HuH-7.5 (cell line): ENCODE measurements at regions not wholly inside any gene's neighbourhood (a gene's known extent, or its start where the extent isn't known, plus 50 kb on each side); places are given as distances from the start of the nearest gene placed in this dataset.
"Not testable (repeated sequence)": the region's sequence is repeated elsewhere in the genome, so short reads cannot be mapped to it uniquely, and the experiment has no call there.

Source experiments
- DNase-seq: peaks from one replicate; pipeline ENCODE4 v3.0.0; 2011; ENCODE audit warnings: low spot score

DNA sequence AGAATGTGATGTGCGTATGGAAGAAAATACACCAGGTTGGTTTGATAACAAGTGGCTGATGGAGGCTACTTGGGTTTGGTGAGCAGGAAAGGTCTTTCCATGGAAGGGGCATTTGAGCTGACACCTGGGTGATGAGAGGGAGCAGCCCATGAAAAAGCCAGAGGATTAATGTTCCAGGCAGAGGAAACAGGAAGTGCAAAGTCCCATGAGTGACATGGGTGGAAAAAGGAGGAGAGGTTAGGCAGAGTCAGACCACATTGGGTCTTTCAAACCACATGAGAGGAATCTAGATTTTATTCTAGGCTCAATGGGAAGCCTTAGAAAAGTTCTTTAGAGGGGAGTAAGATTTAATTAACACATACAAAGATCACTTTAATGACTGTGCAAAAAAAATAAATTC is 195.7 kb downstream of the LRATD1 start:
- no peak for DNase-seq

DNA sequence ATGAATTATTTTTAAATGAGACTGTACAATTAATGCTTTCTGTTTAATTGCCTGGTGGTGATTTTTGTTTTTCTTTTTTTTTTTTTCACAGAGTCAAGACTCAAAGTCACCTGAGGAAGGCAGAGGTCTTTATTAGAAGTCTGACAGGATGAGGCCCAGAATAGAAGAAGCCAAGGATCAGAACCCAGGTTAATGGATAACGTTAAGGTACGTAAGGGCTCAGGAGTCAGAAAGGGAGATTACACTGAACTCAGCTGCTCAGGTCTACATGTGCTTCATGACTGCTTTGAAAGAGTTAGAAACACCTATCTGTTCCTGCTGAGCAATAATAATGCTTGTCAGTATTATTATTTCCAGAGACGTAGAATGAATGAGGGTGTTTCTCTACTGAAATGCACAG is 196.5 kb downstream of the LRATD1 start:
- no peak for DNase-seq

DNA sequence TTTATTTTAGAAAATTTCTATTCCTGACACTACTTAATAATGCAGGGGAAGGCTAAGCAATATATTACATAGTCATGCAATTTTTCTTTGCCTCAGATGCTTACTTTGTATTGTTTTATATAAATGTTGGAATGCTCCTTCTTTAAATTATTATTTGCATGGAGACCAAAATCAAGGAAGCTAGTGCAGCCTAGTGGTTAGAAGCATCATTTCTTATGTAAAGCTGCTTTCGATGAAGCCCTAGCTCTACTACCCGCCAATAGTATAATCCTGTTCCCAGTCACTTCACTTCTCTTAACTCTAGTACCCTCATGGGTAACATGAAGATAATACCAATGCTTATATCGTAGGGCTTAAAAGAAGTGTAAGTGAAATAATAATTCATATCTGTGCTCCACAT is 198.9 kb downstream of the LRATD1 start:
- DNase-seq, result no peak

DNA sequence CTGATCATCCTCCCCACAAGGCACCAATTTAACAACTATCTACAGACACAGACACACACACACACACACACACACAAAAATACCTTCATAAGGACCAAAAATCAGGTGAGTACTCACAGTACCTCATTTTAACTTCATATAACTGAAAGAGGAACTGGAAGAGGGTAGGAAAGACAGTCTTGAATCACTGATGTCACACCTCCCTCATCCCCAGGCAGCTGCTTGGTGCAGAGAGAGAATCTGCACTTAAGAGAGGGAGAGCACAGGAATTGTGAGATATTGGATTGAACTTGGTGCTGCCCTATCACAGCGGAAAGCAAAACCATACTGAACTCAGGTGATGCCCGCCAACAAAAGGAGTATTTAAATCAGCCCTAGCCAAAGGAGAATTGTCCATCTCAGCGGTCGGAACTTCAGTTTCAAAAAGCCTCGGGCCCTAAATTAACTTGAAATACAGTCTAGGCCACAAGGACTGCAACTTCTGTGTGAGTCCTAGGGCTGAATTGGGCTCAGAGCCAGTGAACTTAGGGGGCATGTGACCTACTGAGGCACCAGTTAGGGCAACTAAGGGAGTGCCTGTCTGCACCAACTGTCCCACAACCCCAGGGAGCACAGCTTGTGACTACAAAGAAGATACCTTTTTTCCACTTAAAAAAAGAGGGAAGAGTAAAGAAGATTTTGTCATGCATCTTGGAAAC is 211.1 kb downstream of the LRATD1 start:
- DNase-seq, result no peak

- DNase-seq, result no peak
Observed at GRCh38 chr2:14855751-14856150, 223.2 kb downstream of the LRATD1 start.

DNA sequence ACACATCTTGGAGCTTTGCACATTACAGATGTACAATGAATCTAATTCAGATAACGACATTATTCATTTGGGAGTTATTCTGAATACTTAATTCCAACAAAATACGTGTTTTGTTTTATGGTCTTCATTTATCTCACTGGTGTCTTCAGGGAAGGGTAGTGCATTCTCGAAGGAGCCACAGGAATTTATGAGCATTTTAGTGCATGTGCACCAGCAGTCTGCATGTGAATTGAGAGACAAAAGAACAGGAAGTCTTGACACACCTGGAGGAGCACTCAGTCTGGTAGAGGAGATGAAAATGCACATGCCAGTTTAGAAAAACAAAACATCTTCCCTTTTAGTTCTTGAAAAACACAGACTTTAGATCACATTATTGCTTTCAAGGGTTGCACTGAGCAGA is 228.7 kb downstream of the LRATD1 start:
- DNase-seq, result no peak

DNA sequence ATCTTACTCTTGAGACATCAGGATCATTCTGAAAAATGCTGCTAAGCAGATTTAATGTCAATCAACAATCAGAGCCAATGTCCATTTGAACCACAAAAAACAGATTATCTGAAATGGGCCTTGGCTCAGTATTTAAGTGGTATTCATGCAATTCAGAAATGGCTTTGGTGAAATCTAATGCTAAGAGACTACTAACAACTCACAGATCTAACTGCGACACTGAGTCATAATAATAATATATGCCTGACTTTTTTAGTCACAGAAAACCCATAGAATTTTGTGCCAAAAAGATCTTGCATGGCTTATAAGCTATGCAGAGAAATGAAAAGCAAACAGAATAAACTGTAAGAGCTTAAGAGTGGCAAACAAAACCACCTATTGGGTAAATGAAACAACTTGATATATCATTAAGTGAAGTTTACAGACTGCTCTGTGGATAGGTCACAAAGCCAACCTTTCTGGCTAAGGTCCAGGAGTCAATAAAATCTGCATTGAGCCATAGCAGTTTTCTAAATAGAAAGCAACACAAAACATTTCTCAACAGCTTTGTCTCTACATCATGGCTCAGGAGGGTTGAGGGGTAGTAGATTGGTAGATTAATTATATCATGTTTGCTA is 234.3 kb downstream of the LRATD1 start:
- DNase-seq, result no peak

DNA sequence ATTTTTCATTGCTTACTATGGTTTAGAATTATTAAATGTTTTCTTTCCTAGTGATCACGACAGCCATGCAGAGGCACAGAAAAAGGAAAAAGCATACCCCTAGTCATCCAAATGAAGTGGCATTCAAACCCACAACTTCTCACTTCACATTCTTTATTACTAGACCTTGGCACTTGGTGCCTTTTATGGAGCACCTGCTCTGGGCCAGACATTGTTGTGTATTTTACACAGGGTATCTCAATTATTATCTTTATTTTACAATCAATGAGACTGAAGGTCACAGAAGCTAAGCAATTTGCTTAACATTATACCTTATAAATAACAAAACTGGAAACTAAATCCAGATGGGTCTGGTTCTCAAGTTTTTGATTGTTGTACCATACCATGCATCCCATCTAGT is 235.3 kb downstream of the LRATD1 start:
- DNase-seq, result no peak

DNA sequence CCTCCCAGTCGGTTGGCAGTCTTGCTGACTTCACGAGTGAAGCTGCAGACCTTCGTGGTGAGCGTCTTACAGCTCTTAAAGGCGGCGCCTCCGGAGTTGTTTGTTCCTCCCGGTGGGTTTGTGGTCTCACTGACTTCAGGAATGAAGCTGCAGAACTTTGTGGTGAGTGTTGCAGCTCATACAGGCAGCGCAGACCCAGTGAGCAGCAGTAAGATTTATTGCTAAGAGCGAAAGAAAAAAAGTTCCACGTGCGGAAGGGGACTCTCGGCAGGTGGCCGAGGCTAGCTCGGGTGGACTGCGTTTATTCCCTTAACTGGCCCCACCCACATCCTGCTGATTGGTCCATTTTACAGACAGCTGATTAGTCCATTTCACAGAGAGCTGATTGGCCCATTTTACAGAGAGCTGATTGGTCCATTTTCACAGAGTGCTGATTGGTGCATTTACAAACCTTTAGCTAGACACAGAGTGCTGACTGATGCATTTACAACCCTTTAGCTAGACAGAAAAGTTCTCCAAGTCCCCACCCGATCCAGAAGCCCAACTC is 240.3 kb downstream of the LRATD1 start:
- no peak for DNase-seq

- DNase-seq, result no peak
Observed at GRCh38 chr2:14881651-14882327, 249.3 kb downstream of the LRATD1 start.

DNA sequence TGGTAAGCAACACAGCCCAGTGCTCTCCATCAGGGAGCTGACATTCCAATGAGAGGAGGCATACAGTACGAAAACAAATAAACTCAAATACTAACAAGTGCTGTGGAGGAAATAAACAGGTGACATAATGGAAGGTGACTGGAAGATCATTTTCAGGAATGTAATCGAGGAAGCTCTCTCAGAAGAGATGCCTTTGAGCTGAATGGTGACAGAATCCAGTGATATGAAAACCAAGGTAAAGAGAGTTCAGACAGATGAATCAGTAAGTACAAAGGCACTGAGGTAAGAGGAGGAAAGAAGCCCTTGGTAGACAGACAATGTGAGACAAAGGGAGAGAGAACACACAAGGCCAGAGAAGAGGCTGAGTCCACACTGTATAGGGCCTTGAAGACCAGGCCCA is 252.1 kb downstream of the LRATD1 start:
- no peak for DNase-seq

- DNase-seq, result no peak
Observed at GRCh38 chr2:14891546-14891945, 259.0 kb downstream of the LRATD1 start.

- DNase-seq, result no peak
Observed at GRCh38 chr2:14896330-14897030, 264.0 kb downstream of the LRATD1 start.

GRCh38 chr2:14899621-14900414 is 267.3 kb downstream of the LRATD1 start:
- no peak for DNase-seq

DNA sequence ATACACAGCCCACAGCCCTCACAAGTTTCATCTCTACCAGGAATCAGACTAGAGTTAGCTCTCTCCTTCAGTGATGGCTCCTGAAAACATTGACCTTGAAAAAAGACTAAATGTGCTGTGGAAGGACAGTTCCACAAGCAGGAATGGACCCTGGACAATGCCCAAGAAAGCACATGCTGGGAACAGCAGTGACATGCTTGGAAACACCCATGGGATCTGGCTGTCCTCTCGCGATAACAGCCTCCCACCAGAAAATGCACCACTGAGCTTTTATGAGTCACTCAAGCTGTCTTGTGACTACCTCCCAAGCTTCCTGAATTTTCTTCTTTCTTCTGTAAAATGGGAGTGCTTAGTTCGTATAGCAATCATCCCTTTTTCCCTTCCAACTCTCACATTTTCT is 269.2 kb downstream of the LRATD1 start:
- DNase-seq, result no peak

GRCh38 chr2:14902953-14903352 is 270.4 kb downstream of the LRATD1 start:
- no peak for DNase-seq

GRCh38 chr2:14903709-14904374 is 271.3 kb downstream of the LRATD1 start:
- DNase-seq, result peak; percentile 35

DNA sequence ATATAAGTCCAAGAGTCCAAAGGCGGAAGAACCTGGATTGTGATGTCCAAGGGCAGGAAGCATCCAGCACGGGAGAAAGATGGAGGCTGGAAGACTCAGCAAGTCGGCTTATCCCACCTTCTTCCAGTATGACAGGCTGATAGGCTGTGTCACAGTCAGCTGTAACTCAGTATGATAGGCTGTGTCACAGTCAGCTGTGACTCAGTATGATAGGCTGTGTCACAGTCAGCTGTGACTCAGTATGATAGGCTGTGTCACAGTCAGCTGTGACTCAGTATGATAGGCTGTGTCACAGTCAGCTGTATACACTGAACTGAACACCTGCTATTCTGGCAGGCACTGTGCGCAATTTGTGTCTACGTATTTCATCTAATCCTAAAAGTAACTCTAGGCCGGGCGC is 271.9 kb downstream of the LRATD1 start:
- DNase-seq, result not testable (repeated sequence)

- no peak for DNase-seq
Observed at GRCh38 chr2:14905571-14905970, 273.1 kb downstream of the LRATD1 start.

- peak; percentile 14 for DNase-seq
Observed at GRCh38 chr2:14907014-14907612, 274.6 kb downstream of the LRATD1 start.

GRCh38 chr2:14909795-14910194 is 277.3 kb downstream of the LRATD1 start:
- no peak for DNase-seq
